ENCODE measurements at regions not wholly inside any gene's neighbourhood (a gene's known extent, or its start where the extent isn't known, plus 50 kb on each side); places are given as distances from the start of the nearest gene placed in this dataset.
"Not testable (repeated sequence)": the region's sequence is repeated elsewhere in the genome, so short reads cannot be mapped to it uniquely, and the experiment has no call there.

DNA sequence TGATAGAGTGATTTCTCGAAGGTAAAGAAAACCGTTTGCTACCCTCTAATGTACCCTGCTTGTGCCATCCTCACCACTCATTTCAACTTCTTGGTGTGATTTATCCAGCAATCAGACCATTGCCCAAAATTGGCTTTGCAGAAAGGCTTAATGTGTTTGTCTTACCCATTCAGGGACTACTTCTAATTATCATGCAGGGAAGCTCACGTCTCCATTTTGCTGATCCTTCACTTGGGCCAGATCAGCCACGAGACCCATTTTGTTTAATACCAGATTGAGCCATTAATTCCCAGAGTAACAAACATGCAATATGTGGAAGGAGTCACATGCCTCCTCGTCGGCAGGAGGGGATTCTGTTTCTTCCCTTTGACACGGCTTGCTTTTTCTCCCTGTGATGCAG, 51.1 kb upstream of the CRY1 start:
- no peak for DNase-seq

DNA sequence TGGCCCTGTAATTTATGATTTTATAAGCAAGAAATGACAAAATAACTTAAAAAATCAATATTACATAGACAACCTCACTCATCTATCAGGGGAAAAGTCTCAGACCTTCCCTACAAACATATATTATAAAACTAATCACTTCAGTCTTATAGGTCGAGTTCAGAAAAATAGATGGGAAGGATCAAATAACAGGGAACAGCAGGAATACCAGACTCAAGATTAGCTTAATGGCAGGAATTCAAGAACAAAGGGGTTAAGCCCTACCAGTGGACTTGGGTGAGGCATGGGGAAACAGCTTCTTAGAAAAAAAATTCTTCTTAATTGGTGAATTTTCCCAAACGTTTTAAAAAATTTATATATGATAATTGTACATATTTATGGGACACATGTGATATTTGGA, 51.6 kb upstream of the CRY1 start:
- DNase-seq = no peak

DNA sequence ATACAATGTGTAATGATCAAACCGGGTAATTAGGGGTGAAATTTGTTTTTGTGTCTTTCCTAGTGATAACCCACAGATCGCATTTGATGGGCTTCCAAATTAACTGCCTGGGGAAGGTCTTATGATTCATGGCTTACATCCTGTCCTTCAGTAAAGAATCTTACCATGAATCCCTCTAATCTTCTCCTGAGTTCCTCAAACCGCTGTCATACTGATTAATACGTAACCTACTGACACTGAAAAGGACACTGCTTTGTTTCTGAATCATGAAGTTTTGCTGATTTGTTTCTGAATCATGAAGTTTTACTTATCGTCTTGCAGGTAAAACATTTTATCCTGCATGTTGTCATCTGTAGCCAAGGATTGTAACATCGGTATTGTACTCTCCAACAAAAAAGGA, 52.0 kb upstream of the CRY1 start:
- DNase-seq = no peak

DNA sequence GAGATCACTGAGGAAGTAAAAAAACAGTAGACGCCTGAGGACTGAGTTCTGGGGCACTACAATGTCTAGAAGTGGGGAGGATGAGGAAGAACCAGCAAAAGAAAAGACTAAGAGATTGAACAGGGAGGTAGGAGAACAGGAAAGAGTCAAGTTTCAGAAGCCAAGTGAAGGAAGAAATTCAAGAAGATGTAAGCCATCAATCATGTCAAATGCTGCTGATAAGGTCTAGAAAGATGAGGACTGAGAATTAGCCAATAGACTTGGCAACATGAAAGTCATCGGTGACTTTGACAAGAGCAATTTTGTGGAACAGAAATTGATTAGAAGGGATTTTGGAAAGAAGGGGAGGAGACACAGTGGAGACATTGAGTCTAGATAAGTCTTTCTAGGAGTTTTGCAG, 54.8 kb upstream of the CRY1 start:
- no peak for DNase-seq

DNA sequence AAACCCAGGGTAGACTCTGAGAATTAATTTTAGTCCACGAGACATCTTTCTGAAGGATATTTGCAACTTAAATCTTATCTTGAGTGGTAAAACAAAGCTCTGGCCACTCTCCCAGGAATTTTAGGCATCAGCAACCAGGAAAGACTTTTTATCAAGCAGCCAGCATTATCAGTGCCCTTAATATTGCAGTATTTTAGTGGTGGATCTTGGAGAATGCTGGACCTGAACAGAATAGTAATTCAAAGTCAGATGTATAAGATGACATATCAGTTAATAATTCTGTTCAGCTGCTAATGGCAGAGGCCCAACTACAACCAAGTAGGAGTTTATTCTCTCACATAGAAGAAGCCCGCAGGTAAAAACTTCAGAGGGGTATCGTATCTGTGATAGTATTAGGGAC, 59.0 kb upstream of the CRY1 start:
- no peak for DNase-seq

DNA sequence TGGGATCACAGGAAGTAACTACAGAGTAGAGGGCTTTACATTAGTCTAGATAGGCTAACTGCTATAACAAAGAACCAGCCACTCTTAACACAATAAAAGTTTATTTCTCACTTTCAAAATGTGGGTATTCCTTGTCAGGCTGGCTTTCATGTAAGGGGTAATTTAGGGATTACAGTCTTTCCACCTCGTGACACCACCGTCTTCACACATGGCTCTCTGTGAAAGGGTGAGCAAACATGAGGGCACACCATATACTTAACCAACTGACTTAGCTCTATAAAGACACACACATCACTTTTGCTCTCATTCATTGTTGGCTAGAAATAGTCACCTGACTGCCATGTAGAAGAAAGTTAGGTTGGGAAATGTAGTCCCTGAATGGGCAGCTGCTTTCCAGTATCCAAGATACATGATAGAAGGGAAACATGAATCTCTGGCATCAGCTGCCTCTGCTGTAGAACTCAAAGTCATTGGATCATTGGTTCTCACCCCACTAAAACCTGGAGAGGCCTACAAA, 66.1 kb upstream of the CRY1 start:
- DNase-seq = no peak

DNA sequence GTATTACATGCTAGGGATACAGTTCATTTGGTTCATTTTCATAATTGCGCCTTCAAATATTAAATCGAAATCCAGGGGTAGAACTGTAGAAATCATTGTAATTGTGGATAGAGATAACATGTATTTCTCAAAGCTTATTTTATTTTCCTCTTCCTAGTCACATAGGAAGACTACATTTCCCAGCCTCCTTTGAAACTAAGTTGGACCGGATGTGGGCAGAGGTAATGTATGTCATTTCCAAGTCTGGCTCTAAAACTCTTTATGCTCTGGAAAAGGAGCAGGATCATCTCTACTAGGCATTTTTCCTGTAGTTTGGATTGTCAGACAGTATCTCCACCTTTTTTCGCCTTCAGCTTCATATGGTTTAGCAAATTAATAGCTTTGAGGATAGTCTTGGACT, 70.1 kb upstream of the CRY1 start:
- no peak for DNase-seq

DNA sequence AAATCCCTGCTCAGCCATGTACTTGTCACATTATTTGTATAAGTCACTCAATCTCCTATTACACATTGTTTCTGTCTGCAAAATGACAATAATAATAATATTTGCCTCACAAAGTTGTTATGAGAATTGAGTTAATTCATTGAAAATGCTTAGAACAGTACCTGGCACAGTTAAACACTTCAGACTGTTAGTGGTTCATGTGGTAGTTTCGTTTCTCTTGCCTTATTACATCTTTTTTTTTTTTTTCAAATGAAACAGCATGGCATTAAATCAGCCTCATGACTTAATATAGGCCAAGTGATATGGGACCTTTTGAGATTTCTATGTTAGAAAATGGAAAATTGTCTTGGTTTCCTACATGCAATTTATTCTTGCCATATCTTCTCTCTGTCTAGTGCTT, 71.0 kb upstream of the CRY1 start:
- DNase-seq = no peak

DNA sequence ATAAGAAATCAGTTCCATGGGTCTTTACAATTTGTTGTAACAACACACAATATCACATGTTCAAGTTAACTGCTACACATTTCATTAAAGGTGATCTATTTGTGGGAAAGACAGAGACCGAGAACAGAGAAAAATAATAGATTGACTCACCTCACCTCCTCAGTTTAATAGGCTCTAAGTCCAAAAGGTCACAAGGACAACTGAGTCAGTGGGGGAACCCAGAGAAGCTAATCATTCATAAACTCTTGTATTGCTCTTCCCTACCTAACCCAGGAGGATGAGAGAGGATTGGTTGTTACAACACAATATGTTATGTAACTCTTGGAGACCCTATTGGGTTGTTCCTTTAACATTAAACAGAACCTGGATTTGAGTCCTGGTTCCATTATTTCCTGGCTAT, 72.2 kb upstream of the CRY1 start:
- no peak for DNase-seq

DNA sequence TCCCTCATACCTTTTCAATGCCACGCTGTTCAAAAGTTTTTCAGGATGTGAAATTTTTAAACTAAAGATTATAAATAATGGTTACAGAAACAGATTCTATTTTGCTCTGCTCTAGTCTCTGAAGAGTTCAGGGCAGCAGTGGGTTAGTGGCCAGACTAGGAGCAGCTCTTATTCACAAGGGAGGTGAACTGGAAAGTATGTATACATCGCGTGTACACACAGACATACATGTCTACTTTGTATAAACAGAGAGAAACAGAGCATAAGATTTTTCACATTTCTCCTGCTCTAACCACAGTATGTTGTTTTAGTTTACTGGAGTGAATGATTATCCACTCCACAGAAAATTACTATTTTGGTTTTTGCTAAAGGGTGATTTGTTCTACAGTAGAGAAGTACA, 74.4 kb upstream of the CRY1 start:
- DNase-seq = no peak

DNA sequence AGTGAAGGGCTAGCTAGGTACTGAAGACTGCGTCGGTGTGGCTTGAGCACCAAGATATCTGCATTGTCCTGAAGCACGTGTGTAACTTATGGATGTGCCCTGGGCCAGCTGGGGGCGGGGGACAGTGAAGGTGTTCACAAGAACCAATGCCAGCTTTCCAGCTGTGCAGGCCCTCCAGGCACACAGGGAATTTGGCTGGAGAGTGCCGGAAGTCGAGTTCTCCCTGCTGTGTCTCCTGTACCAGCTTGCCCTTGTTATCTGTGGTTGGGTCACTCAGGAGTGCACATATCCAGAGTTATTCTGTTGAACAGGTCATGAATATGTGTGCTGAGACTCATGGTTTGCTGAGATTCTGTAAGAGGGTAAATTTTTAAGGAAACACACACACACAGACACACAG, 75.9 kb upstream of the CRY1 start:
- no peak for DNase-seq

DNA sequence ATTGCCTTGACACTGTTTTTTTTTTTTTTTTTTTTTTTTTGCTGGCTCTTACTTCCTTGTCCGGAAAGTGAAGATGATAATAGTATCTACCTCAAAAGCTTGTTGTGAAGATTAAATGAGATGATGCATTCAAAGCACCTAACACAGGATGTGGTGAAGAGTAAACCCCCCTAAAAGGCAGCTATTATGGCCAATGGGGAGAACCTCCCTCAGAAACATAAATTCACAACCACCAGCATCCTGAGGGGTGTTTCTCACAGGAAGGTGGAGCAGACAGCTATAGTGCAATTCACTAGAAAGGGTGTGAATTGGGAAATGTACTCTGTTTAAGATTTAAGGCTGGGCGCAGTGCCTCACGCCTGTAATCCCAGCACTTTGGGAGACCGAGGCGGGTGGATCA, 85.4 kb upstream of the CRY1 start:
- no peak for DNase-seq

DNA sequence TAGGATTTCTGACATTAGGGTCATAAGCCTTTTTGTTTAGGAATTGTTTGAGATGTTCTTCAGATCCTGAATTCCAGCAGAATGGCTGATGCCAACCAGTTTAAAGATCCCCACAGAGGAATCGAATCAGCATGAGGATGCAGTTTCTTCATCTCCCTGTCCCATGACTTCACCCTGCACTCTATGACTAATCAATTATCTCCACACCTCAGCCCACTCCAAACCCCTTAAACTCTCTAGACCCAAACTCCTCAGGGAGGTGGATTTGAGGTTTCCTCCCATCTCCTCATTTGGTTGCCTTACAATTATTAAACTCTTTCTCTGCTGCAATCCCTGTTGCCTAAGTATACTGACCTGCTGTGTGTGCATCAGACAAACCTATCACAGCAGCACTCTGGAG, 86.5 kb upstream of the CRY1 start:
- DNase-seq = no peak

DNA sequence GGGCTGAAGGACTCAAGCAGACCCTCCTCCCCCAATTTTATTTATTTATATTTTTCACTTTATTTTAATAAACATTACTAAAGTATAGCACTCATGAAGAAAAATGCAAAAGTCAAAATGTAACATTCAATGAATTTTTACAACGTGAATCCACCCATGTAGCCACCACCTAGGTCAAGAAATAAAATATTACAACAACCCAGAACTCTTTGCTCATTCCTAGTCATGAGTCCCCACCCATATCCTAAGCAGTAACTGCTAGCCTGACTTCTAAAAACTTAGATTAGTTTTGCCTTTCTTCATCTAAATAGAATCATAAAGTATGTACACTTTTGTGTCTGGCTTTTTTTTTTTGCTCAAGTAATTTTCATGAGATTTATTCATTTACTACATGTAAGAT, 86.9 kb upstream of the CRY1 start:
- no peak for DNase-seq

DNA sequence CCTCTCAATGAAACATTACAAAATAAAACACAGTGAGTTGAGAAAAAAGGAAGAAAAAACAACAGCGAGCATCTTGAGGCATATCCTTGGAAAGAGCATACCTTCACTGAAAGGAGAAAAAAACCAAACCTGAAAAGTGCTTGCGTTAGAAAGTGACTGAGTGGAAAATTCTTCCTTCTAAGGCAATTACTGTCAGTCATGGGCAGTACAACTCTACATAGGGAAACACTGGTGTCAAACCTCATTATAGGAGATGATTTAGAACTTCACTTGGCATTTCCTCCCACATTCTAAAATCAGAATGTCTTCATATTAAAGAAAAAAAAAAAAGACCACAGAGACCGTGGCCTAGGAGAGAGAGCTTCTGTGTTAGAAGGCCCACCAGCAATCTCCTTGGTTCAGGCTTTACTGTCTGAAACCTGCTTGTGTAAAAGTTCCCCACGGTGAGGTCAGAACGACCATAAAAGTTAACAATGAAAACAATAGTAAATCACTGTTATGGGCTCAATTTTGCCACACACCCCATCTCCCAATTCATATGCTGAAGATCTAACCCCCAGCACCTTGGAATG, 91.1 kb upstream of the CRY1 start:
- no peak for DNase-seq

DNA sequence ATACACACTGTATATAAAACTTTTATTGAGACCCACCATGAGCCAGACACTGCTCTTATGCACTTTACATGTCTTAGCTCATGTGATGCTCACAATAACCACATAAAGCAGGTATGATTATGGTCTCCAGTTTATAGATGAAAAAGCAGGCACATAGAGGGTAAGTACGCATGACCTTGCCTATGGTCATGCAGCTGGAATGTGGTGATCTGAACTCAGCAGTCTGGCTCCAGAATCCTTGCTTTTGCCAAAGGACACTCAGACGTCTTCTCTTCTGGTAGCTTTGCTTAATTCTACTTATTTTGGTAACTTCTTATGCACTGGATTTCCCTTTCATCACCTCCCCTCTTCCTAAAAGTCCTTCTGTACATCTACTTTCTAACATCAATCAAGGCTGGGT, 103.3 kb upstream of the CRY1 start:
- DNase-seq = no peak

DNA sequence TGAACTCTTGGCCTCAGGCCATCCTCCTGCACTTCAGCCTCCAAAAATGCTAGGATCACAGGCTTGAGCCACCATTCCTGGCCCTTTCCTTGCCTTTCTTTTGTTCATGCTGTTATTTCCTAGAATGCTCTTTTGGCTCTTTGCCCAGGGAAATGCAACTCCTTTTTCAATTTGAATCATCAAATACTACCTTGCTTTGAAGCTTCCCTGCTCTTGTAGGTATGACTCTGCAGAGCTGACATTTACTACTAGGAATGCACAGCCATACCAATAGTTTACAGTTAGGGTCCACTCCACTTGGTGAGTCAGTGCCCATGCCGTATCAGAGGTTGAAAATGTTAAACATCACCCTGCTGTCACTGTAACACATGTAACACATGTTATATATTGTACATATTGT, 107.0 kb upstream of the CRY1 start:
- no peak for DNase-seq

DNA sequence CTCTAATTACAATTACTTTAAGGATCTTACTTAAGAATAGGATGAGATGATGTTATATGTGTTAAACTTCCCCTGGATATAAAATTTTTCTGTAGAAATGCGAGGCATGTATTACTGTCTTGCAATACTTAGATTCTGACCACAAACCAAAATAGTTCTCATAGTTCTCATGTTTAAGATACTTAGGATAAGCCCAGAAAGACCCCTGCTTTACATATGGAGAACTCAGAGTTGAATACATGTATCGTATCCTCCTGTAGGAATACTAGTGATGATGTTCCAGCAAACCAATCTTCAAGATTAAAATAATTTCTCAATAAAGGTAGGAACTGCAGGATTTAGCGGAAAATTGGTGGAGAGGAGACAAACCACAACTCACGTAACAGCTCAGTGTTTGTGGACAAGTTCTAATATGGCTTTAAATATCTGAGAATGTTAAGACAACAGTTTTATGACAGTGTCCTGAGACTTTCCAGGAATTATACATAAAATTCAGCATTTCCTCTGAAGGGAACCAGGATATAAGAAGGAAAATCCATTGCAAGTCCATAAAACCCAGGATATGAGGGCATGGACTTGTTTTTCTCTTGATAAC, 114.7 kb upstream of the CRY1 start:
- no peak for DNase-seq

DNA sequence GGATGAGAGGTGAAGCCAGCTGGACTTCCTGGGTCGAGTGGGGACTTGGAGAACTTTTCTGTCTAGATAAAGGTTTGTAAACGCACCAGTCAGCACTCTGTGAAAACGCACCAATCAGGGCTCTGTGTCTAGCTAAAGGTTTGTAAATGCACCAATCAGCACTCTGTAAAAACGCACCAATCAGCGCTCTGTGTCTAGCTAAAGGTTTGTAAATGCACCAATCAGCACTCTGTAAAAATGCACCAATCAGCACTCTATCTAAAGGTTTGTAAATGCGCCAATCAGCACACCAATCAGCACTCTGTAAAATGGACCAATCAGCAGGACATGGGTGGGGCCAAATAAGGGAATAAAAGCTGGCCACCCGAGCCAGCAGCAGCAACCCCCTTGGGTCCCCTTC, 116.4 kb upstream of the CRY1 start:
- not testable (repeated sequence) for DNase-seq

DNA sequence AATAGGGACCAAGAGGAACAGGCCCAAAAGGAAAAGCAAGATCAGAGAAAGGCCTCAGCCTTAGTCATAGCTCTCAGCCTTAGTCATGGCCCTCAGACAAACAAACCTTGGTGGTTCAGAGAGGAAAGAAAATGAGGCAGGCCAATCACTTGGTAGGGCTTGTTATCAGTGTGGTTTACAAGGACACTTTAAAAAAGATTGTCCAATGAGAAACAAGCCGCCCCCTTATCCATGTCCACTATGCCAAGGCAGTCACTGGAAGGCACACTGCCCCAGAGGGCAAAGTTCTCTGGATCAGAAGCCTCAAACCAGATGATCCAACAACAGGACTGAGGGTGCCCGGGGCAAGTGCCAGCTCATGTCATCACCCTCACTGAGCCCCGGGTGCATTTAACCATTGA, 121.0 kb upstream of the CRY1 start:
- not testable (repeated sequence) for DNase-seq

DNA sequence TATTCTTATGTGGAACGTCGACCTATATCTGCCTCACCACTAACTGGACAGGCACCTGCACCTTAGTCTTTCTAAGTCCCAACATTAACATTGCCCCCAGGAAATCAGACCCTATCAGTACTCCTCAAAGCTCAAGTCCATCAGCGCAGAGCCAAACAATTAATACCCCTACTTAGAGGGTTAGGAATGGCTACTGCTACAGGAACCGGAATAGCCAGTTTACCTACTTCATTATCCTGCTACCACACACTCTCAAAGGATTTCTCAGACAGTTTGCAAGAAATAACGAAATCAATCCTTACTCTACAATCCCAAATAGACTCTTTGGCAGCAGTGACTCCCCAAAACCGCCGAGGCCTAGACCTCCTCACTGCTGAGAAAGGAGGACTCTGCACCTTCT, 123.1 kb upstream of the CRY1 start:
- DNase-seq = not testable (repeated sequence)

DNA sequence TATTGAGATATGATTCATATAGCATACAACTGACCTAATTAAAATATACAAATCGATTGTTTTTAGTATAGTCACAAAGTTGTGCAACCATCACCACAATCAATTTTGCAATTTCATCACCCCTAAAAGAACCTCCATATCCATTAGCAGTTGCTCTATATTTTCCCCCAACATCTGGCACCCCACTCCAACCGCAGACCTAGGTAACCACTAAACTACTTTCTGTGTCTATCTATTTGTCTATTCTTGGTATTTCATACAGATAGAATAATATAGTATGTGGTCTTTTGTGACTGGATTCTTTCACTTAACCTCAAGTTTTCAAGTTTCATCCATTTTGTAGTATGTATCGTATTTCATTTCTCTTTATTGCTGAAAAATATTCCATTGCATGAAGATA, 126.0 kb upstream of the CRY1 start:
- no peak for DNase-seq

DNA sequence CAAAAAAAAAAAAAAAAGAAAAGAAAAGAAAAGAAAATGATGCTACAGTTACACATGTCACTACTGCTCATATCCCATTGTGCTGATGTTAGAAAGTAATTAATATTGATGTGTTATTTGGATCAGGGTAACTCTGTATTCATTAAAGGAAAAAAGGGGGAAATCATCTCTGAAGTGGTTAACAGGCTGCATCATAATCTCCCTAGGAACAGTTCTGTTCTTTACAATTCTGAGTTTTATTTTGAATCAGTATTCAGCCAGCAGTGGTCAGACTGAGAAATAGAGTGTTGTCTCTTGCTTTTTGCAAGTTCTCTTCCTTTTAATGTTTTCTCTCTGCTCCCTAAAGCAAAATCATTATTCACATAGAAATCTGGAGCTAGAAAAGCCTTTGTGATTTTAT, 128.6 kb upstream of the CRY1 start:
- DNase-seq = no peak

DNA sequence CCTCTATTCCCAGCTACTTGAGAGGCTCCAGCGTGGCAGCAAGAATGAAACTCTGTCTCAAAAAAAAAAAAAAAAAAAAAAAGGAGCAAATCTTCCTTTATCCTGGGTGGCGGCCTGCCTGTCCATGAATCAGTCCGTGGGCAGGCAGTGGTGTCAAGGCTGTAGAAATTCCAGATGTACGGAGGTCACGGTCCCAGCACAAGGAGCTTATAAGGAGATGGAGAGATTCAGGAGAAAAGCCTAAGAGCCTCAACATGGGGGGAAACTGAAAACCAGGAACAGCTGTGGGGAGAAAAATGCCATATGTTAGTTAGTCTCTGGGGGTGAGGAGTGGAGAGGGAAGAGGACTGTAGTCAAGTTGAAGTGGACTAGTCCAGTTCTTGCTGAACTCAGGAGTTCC, 130.5 kb upstream of the CRY1 start:
- no peak for DNase-seq

DNA sequence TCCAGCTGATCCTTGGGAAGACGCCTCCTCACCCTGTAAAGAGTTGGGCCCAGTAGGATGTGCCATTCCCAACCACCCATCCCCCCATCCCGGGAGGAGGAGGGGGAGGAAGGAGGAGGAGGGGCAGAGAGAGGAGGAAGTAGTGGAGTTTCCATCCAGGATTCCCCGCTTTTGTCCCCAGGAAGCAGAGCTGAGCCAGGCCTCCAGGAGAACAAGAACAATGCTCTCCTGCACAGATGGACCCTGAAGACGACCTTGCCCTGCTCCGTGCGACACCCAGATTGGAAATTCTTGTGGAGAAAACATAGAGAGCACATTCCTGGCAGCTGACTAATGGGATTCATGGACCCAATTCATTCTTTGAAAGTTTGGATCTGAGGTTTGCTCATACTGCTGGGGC, 132.3 kb upstream of the CRY1 start:
- DNase-seq = no peak

Data from activated CD4-positive, alpha-beta T cell treated with anti-CD3 and anti-CD28 coated beads for 4 hours (primary cell).